Upper lobe of right lung (tissue), 1 donor: ENCODE measurements at regions not wholly inside any gene's neighbourhood (a gene's known extent, or its start where the extent isn't known, plus 50 kb on each side); places are given as distances from the start of the nearest gene placed in this dataset.

Source experiments
- ATAC-seq: fragments of 200-7000 bp; cut with Tn5 transposase; one replicate; pipeline ENCODE4 v1.9.1; 2020; ENCODE audit warnings: mild to moderate bottlenecking, moderate library complexity
- DNase-seq: peaks from one replicate; pipeline ENCODE4 v3.0.0-alpha.2; 2020
- H3K27ac ChIP-seq: fragments of 200-600 bp; one replicate; pipeline ENCODE4 v1.8.0; 2022
- H3K27me3 ChIP-seq: fragments of 200-600 bp; one replicate; pipeline ENCODE4 v1.8.0; 2022; ENCODE audit warnings: mild to moderate bottlenecking
- H3K36me3 ChIP-seq: fragments of 200-600 bp; one replicate; pipeline ENCODE4 v1.8.0; 2022
- H3K4me1 ChIP-seq: fragments of 200-600 bp; one replicate; pipeline ENCODE4 v1.8.0; 2022
- H3K4me3 ChIP-seq: fragments of 200-600 bp; one replicate; pipeline ENCODE4 v1.8.0; 2022; ENCODE audit warnings: mild to moderate bottlenecking
- H3K9me3 ChIP-seq: fragments of 200-600 bp; one replicate; pipeline ENCODE4 v1.8.0; 2022
- intact Hi-C: fragments of 100-400 bp; cut with DNase I; formaldehyde crosslinking; loops from one replicate; pipeline ENCODE4 v1.11.0; 2022
- TF ChIP-seq, protein P1 (sequence below): fragments of 200-600 bp; IDR thresholded peaks from one replicate; pipeline ENCODE4 v1.8.0; 2022; ENCODE audit warnings: antibody characterized with exemption
- donor health status: DM: no; HTN: yes; CAD: no; lungs with severe emphysema.

DNA sequence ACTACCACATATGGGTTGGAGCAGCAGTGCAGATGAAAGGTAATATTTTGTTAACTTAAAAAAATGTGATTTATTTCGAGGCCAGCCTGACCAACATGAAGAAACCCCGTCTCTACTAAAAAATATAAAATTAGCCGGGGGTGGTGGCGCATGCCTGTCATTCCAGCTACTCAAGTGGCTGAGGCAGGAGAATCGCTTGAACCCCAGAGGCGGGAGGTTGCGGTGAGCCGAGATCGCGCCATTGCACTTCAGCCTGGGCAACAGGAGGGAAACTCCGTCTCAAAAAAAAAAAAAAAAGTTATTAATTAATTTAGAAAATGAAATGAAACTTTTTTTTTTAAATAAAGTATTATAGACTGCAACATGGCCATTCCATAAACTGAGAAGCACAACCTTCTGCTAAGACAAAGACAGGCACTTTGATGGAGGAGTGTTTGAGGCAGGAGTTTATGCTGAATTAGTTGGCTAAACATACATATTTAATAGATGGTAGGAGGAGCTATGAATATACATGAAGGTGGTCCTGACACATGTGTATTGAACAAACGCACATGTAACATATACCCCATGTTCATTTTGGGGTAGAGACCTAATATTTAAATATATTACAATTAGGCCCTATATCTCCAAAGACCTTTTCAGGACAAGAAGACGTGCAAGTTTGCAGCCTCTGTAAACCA is 1485.3 kb upstream of the MIR17HG start:
- no peaks in the 10 kb centered on the region for H3K27me3 ChIP-seq
- DNase-seq: no peak
- no peak overlapping the region for H3K27ac ChIP-seq
- no peaks in the 10 kb centered on the region for H3K4me1 ChIP-seq
- TF ChIP-seq, protein P1, sequence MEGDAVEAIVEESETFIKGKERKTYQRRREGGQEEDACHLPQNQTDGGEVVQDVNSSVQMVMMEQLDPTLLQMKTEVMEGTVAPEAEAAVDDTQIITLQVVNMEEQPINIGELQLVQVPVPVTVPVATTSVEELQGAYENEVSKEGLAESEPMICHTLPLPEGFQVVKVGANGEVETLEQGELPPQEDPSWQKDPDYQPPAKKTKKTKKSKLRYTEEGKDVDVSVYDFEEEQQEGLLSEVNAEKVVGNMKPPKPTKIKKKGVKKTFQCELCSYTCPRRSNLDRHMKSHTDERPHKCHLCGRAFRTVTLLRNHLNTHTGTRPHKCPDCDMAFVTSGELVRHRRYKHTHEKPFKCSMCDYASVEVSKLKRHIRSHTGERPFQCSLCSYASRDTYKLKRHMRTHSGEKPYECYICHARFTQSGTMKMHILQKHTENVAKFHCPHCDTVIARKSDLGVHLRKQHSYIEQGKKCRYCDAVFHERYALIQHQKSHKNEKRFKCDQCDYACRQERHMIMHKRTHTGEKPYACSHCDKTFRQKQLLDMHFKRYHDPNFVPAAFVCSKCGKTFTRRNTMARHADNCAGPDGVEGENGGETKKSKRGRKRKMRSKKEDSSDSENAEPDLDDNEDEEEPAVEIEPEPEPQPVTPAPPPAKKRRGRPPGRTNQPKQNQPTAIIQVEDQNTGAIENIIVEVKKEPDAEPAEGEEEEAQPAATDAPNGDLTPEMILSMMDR: no peak
- no peak overlapping the region for H3K4me3 ChIP-seq
- no peaks in the 10 kb centered on the region for H3K9me3 ChIP-seq
- no peak for ATAC-seq
- intact Hi-C loops: no loop called here
- no peaks in the 10 kb centered on the region for H3K36me3 ChIP-seq

DNA sequence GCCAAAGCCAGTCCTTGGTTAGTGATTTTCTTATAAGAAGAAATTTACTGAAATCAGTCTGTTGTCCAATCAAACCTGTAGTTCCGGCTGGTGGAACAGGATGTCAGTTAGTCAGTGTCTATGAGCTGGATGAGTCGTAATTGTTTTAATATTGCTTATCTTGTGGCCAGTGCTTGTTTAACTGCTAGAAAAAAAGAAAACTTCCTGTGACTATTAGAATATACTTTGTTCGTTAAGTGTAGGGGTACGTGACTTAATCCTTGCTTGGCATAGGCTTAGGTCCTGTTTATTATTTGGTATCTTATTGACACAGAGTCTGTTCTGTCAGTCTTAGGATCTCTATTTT is 1484.8 kb upstream of the MIR17HG start:
- Histone ChIP-seq H3K9me3 (no peaks in the 10 kb centered on the region), H3K4me3 (no peak overlapping the region), H3K27me3 (no peaks in the 10 kb centered on the region), H3K27ac (no peak overlapping the region), H3K36me3 (no peaks in the 10 kb centered on the region), H3K4me1 (no peaks in the 10 kb centered on the region)
- TF ChIP-seq, protein P1: no peak
- DNase-seq (no peak), ATAC-seq (no peak)
- intact Hi-C loops: no loop called here

DNA sequence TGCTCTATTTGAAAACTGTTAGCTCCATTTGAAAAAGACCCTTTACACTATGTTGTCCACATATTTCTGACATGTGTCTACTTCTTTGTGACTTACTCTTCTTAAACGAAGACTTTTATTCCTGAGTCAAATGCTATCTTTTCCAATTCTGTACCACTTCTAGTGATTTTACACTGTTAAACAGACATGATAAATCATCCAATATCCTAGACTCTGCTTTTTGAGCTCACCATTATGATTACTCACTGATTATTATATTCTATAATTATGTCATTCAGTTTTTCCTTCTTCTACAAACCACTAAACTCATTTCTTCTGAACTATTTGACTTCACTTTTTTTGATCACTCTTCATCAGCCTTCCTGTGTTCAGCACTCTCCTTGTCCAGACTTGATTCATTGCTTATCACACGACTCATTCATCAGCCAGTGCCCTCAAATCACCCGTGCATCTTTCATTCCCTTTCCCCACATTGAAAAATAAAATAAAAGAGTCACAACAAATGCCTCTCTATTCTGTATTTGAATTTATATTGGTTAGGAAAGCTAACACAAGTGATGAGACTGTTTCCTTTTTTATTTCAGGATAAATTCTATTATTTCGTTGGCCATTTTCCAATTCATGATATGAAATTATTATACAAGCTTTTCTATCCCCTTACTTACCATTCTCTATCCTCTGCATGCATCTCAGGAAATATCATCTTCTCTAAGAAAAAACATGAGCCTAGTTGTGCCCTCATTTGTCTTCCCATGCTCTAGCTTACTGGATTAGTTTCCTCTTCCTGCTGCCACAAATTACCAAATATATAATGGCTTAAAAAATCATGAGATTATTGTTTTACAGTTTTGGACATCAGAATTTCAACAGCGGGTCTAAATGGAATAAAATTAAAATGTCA is 1482.1 kb upstream of the MIR17HG start:
- Histone ChIP-seq H3K4me3 (no peak overlapping the region), H3K9me3 (no peaks in the 10 kb centered on the region), H3K27ac (no peak overlapping the region), H3K4me1 (no peaks in the 10 kb centered on the region), H3K36me3 (no peaks in the 10 kb centered on the region), H3K27me3 (no peaks in the 10 kb centered on the region)
- intact Hi-C loops: no loop called here
- TF ChIP-seq, protein P1: no peak
- ATAC-seq (no peak), DNase-seq (no peak)

DNA sequence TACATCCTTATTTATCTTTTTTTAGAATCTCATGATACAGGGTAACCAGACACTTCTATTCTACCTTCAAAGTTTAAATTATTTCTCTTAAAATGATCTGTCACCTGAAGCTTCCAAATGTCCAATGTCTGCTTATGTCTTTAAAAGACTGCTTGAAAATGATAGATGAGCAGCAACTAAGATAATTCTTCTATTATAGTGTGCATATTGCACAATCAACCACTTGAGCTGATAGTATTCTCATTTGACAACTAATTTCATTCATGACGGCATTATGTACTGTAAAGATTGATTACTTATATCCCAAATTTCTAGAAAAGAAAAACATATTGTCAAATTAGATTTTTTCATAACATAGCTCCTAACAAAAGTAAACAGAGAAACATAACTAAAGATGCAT is 1478.2 kb upstream of the MIR17HG start:
- no peak for ATAC-seq
- no peaks in the 10 kb centered on the region for H3K4me1 ChIP-seq
- no peak overlapping the region for H3K4me3 ChIP-seq
- no peaks in the 10 kb centered on the region for H3K36me3 ChIP-seq
- TF ChIP-seq, protein P1: no peak
- no peak for DNase-seq
- no peaks in the 10 kb centered on the region for H3K27me3 ChIP-seq
- no peak overlapping the region for H3K27ac ChIP-seq
- H3K9me3 ChIP-seq: no peaks in the 10 kb centered on the region
- intact Hi-C loops: no loop called here

DNA sequence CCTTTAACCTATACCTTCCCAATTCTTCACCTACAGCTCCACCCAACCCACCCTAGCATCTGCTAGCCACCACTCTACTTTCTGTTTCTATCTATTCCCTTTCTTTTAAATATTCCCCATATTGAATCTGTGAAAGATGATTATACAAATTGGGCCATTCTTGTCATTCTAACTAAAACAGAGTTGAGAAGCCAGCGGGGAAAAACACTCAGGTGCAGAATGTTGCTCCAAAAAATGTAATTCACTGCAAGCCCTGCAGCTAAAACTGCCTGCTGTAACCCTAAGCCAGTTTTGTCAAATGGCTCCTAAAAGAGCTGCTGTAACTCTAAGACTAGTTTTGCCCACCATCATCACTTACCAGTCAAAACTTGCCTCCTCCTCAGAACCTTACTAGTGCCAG is 1468.6 kb upstream of the MIR17HG start:
- Histone ChIP-seq H3K4me1 (no peaks in the 10 kb centered on the region), H3K27ac (no peak overlapping the region), H3K4me3 (no peak overlapping the region), H3K9me3 (no peaks in the 10 kb centered on the region), H3K36me3 (no peaks in the 10 kb centered on the region), H3K27me3 (no peaks in the 10 kb centered on the region)
- TF ChIP-seq, protein P1: no peak
- intact Hi-C loops: no loop called here
- ATAC-seq: no peak
- no peak for DNase-seq
